GM18951 (cell line): ENCODE measurements at regions not wholly inside any gene's neighbourhood (a gene's known extent, or its start where the extent isn't known, plus 50 kb on each side); places are given as distances from the start of the nearest gene placed in this dataset.

ENCODE experiments used
- POLR2A ChIP-seq: IDR thresholded peaks from 4 replicates; pipeline ENCODE4 v1.6.1; 2011; ENCODE audit warnings: mild to moderate bottlenecking; ENCODE audit not compliant: insufficient read length, insufficient read depth; ENCODE audit errors: extremely low read depth
- in situ Hi-C: fragments of 300-500 bp; cut with MboI; formaldehyde crosslinking; loops from one replicate; pipeline ENCODE4 v1.12.0; 2022; ENCODE audit warnings: low sequenced_read_pairs, mixed read lengths, inconsistent platforms; ENCODE audit not compliant: unreplicated experiment

- TF ChIP-seq POLR2A: no peak
- in situ Hi-C loops: no loop called here
Measured at GRCh38 chr2:143823876-143824275, 694.7 kb downstream of the ARHGAP15 start.

- in situ Hi-C loops: no loop called here
- no peak for TF ChIP-seq POLR2A
Measured at GRCh38 chr2:143823296-143823695, 694.1 kb downstream of the ARHGAP15 start.

GRCh38 chr2:143822736-143823135 lies 693.5 kb downstream of the ARHGAP15 start:
- no peak for TF ChIP-seq POLR2A
- in situ Hi-C loops: no loop called here

GRCh38 chr2:143819764-143820163 lies 690.5 kb downstream of the ARHGAP15 start:
- TF ChIP-seq POLR2A: no peak
- in situ Hi-C loops: no loop called here

GRCh38 chr2:143819190-143819735 lies 690.0 kb downstream of the ARHGAP15 start:
- no peak for TF ChIP-seq POLR2A
- in situ Hi-C loops: no loop called here
